ENCODE measurements at regions not wholly inside any gene's neighbourhood (a gene's known extent, or its start where the extent isn't known, plus 50 kb on each side); places are given as distances from the start of the nearest gene placed in this dataset.

DNA sequence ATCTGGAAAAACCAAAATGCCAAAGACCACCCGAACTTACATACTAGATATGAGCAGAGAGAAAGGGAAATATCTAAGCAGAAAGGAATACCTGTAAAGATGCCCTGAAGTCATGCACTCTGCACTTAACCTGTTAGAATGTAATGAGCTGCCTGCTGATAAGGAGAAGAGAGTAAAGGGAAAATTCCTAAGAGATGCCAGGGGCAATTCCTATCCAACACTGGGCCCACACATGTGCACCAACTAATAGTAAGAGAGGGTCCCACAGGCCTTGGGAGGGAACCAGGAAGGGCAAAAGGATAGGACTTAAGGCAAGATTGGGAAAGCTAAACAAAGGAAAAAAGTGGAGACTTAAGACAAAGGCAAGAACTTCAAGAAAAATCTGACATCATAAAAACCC is 189.5 kb downstream of the NSUN3 start:
- TF ChIP-seq POLR2A (IDR thresholded peaks at IDR 0.05) (no peak), POLR2AphosphoS5 (IDR thresholded peaks at IDR 0.05) (no peak), EP300 (IDR thresholded peaks at IDR 0.05) (no peak)
- TF ChIP-seq, protein P1, sequence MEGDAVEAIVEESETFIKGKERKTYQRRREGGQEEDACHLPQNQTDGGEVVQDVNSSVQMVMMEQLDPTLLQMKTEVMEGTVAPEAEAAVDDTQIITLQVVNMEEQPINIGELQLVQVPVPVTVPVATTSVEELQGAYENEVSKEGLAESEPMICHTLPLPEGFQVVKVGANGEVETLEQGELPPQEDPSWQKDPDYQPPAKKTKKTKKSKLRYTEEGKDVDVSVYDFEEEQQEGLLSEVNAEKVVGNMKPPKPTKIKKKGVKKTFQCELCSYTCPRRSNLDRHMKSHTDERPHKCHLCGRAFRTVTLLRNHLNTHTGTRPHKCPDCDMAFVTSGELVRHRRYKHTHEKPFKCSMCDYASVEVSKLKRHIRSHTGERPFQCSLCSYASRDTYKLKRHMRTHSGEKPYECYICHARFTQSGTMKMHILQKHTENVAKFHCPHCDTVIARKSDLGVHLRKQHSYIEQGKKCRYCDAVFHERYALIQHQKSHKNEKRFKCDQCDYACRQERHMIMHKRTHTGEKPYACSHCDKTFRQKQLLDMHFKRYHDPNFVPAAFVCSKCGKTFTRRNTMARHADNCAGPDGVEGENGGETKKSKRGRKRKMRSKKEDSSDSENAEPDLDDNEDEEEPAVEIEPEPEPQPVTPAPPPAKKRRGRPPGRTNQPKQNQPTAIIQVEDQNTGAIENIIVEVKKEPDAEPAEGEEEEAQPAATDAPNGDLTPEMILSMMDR (IDR thresholded peaks at IDR 0.05) = no peak

All from stomach (tissue), 4 donors.